ENCODE measurements at regions not wholly inside any gene's neighbourhood (a gene's known extent, or its start where the extent isn't known, plus 50 kb on each side); places are given as distances from the start of the nearest gene placed in this dataset.

DNA sequence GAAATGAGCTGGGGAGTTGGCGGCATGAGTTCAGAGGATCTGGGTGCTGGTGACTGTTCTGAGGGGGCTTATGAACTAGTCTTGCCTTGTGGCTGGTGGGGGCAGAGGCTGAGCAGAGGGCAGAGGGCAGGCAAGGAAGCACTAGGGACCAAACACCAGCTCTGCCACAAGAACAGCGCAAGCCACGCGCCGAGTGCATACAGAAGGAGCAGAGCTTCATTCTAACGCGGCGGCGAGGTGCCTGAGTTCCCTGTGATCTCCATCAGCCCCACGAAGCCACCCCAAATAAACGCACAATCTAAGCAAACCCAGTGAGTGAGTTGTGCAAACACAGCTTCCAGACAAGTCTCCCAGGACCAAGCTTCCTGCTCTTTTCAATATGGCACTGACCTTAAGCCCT is 110.6 kb upstream of the ALDH1B1 start:
- TF ChIP-seq, protein P1, sequence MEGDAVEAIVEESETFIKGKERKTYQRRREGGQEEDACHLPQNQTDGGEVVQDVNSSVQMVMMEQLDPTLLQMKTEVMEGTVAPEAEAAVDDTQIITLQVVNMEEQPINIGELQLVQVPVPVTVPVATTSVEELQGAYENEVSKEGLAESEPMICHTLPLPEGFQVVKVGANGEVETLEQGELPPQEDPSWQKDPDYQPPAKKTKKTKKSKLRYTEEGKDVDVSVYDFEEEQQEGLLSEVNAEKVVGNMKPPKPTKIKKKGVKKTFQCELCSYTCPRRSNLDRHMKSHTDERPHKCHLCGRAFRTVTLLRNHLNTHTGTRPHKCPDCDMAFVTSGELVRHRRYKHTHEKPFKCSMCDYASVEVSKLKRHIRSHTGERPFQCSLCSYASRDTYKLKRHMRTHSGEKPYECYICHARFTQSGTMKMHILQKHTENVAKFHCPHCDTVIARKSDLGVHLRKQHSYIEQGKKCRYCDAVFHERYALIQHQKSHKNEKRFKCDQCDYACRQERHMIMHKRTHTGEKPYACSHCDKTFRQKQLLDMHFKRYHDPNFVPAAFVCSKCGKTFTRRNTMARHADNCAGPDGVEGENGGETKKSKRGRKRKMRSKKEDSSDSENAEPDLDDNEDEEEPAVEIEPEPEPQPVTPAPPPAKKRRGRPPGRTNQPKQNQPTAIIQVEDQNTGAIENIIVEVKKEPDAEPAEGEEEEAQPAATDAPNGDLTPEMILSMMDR (IDR thresholded peaks at IDR 0.05), result no peak
- no peak for TF ChIP-seq POLR2AphosphoS5 (IDR thresholded peaks at IDR 0.05; ENCODE audit: low read depth, low read length)
- TF ChIP-seq, protein P2, sequence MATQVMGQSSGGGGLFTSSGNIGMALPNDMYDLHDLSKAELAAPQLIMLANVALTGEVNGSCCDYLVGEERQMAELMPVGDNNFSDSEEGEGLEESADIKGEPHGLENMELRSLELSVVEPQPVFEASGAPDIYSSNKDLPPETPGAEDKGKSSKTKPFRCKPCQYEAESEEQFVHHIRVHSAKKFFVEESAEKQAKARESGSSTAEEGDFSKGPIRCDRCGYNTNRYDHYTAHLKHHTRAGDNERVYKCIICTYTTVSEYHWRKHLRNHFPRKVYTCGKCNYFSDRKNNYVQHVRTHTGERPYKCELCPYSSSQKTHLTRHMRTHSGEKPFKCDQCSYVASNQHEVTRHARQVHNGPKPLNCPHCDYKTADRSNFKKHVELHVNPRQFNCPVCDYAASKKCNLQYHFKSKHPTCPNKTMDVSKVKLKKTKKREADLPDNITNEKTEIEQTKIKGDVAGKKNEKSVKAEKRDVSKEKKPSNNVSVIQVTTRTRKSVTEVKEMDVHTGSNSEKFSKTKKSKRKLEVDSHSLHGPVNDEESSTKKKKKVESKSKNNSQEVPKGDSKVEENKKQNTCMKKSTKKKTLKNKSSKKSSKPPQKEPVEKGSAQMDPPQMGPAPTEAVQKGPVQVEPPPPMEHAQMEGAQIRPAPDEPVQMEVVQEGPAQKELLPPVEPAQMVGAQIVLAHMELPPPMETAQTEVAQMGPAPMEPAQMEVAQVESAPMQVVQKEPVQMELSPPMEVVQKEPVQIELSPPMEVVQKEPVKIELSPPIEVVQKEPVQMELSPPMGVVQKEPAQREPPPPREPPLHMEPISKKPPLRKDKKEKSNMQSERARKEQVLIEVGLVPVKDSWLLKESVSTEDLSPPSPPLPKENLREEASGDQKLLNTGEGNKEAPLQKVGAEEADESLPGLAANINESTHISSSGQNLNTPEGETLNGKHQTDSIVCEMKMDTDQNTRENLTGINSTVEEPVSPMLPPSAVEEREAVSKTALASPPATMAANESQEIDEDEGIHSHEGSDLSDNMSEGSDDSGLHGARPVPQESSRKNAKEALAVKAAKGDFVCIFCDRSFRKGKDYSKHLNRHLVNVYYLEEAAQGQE (IDR thresholded peaks at IDR 0.05; ENCODE audit: insufficient read depth in 1 of 2, low read depth in 2 of 2, low read length in 1 of 2), result no peak
